Vagina (tissue), 2 donors: ENCODE measurements at regions not wholly inside any gene's neighbourhood (a gene's known extent, or its start where the extent isn't known, plus 50 kb on each side); places are given as distances from the start of the nearest gene placed in this dataset.

Experiments
- POLR2A ChIP-seq, 2 donors: fragments of 450-650 bp; IDR thresholded peaks; one replicate each; pipeline ENCODE4 v1.6.1; 2017; ENCODE audit warnings: antibody characterized with exemption in 2 of 2, mild to moderate bottlenecking in 2 of 2, moderate library complexity in 2 of 2
- POLR2AphosphoS5 ChIP-seq, 2 donors: sonication (generic); formaldehyde crosslinking; IDR thresholded peaks; one replicate each; pipeline ENCODE4 v1.9.0; 2017; ENCODE audit warnings: antibody characterized with exemption in 2 of 2, mild to moderate bottlenecking in 2 of 2, low read depth in 1 of 2; ENCODE audit not compliant: insufficient read depth in 1 of 2
- TF ChIP-seq, protein P1 (sequence below), 3 experiments: fragments of 450-650 bp in 2 of 3; fragments of 200-600 bp in 1 of 3; sonication (generic) in 1 of 3; IDR thresholded peaks; one replicate each; pipeline ENCODE4 v1.5.1; 2017 to 2019; ENCODE audit warnings: antibody characterized with exemption in 3 of 3, mild to moderate bottlenecking in 2 of 3, moderate library complexity in 2 of 3

DNA sequence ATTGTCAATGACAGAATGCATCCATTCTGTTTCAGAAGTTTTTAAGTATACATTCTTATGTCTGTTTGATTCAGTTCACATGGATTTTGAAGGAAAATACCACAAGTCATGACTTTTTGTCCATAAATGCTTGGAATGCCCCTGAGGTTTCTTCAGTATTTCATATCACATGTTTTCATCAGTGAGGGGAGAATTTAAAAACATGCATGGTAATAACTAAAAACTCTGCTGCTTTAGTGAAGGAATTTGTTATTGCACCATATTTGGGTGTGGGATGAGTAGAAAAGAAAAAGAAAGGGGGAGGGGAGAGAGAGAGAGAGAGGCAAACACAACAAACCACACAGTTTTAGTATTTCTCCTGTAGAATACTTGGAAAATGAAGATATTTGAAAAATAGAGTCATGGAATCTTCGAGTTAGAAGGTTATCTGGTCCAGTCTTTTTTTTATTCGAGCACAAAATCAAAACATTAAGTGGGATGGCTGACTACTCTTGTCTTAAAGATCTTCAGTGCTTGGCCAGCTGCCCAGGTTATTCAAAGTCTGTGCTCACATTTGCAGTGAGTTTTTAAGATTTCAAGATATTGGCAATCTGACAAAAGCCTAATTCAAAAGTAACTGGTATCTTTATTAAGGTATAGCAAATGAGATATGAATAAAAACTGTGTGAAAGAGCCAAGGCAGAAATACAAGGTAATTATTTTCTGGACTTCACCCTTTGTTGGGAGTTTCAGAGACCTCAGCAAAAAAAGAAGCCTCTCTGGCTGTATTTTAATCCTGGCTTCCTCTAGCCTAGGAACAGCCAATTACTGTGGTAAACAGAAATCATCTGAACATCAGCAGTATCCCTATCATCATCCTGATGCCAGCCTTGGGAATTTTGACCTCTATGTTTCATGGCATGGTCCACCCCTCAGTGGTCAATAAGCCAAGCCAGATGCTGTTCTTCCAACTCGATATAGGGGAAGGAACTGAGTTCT lies 687.9 kb upstream of the CITED2 start:
- TF ChIP-seq, protein P1, sequence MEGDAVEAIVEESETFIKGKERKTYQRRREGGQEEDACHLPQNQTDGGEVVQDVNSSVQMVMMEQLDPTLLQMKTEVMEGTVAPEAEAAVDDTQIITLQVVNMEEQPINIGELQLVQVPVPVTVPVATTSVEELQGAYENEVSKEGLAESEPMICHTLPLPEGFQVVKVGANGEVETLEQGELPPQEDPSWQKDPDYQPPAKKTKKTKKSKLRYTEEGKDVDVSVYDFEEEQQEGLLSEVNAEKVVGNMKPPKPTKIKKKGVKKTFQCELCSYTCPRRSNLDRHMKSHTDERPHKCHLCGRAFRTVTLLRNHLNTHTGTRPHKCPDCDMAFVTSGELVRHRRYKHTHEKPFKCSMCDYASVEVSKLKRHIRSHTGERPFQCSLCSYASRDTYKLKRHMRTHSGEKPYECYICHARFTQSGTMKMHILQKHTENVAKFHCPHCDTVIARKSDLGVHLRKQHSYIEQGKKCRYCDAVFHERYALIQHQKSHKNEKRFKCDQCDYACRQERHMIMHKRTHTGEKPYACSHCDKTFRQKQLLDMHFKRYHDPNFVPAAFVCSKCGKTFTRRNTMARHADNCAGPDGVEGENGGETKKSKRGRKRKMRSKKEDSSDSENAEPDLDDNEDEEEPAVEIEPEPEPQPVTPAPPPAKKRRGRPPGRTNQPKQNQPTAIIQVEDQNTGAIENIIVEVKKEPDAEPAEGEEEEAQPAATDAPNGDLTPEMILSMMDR (IDR thresholded peaks at IDR 0.05) = no peak
- TF ChIP-seq POLR2A (IDR thresholded peaks at IDR 0.05) (no peak), POLR2AphosphoS5 (IDR thresholded peaks at IDR 0.05; ENCODE audit: insufficient read depth in 1 of 2, low read depth in 1 of 2) (no peak)
